Astrocyte (in vitro differentiated cells and primary cell): ENCODE measurements at regions not wholly inside any gene's neighbourhood (a gene's known extent, or its start where the extent isn't known, plus 50 kb on each side); places are given as distances from the start of the nearest gene placed in this dataset.

Experiments
- CTCF ChIP-seq: IDR thresholded peaks from 2 replicates; pipeline ENCODE4 v1.5.1; 2011; ENCODE audit warnings: low read depth, mild to moderate bottlenecking, inconsistent platforms, low read length, moderate library complexity; ENCODE audit not compliant: insufficient read depth
- EZH2 ChIP-seq: IDR thresholded peaks from 2 replicates; pipeline ENCODE4 v1.6.1; 2012; ENCODE audit warnings: mild to moderate bottlenecking, low read length, inconsistent platforms; ENCODE audit not compliant: insufficient read depth

GRCh38 chr20:50387996-50388332, 122.2 kb upstream of the PTPN1 start:
- TF ChIP-seq CTCF (no peak), EZH2 (no peak)
